IMR-90 (cell line): ENCODE measurements at regions not wholly inside any gene's neighbourhood (a gene's known extent, or its start where the extent isn't known, plus 50 kb on each side); places are given as distances from the start of the nearest gene placed in this dataset.

Source experiments
- ATAC-seq: fragments of 200-7000 bp; cut with Tn5 transposase; 2 replicates; pipeline ENCODE4 v1.9.1; 2020; ENCODE audit warnings: low read depth, mild to moderate bottlenecking, moderate library complexity
- BruUV-seq: library from RNA; stranded (reverse); fragments of 400-500 nt; replicated peaks from 2 replicates; lab custom pipeline; 2021; lab: Mats Ljungman, UMichigan
- CTCF ChIA-PET: fragments of 300-600 bp; formaldehyde crosslinking; extraction: SDS; loops from one replicate; lab custom pipeline; 2021; ENCODE audit warnings: antibody characterized with exemption; lab: Yijun Ruan, JAX
- POLR2A ChIA-PET: fragments of 300-600 bp; sonication (Branson Sonifier 250); formaldehyde crosslinking; loops from one replicate; lab custom pipeline; 2022; ENCODE audit warnings: antibody characterized with exemption; ENCODE audit not compliant: unreplicated experiment; lab: Charles Lee
- DNase-seq: peaks from one replicate; pipeline ENCODE4 v3.0.0; 2013
- H2AFZ ChIP-seq: replicated peaks from 2 replicates; pipeline ENCODE3; 2013; ENCODE audit warnings: low read length, mild to moderate bottlenecking; ENCODE audit not compliant: poor library complexity
- H2AK5ac ChIP-seq: 2 replicates; pipeline ENCODE4 v1.6.1; 2013; ENCODE audit warnings: low read depth, low read length, inconsistent platforms
- H2AK9ac ChIP-seq: replicated peaks from 2 replicates; pipeline ENCODE3; 2013; ENCODE audit warnings: mild to moderate bottlenecking, low read depth, low read length, moderate library complexity; ENCODE audit not compliant: poor library complexity
- H2BK120ac ChIP-seq: 2 replicates; pipeline ENCODE4 v1.6.1; 2013; ENCODE audit warnings: low read depth, low read length, inconsistent platforms
- H2BK15ac ChIP-seq: 3 replicates; pipeline ENCODE4 v1.6.1; 2013; ENCODE audit warnings: low read depth, low read length, inconsistent platforms
- H2BK20ac ChIP-seq: 2 replicates; pipeline ENCODE4 v1.6.1; 2013; ENCODE audit warnings: low read depth, mild to moderate bottlenecking, inconsistent platforms, low read length, moderate library complexity
- H2BK5ac ChIP-seq: 2 replicates; pipeline ENCODE4 v1.6.1; 2013; ENCODE audit warnings: mild to moderate bottlenecking, low read depth, low read length, inconsistent platforms; ENCODE audit not compliant: poor library complexity, severe bottlenecking
- H3K14ac ChIP-seq: replicated peaks from 2 replicates; pipeline ENCODE4 v1.6.1; 2013; ENCODE audit warnings: low read depth, low read length, inconsistent platforms
- H3K18ac ChIP-seq: 2 replicates; pipeline ENCODE4 v1.6.1; 2013; ENCODE audit warnings: low read depth, low read length, control low read depth
- H3K23ac ChIP-seq: 2 replicates; pipeline ENCODE4 v1.6.1; 2013; ENCODE audit warnings: low read depth, low read length, inconsistent platforms
- H3K27ac ChIP-seq: 2 replicates; pipeline ENCODE4 v1.5.1; 2013; ENCODE audit warnings: mild to moderate bottlenecking, control low read depth, low read length; ENCODE audit not compliant: insufficient read depth
- H3K27me3 ChIP-seq: 2 replicates; pipeline ENCODE4 v1.6.1; 2013; ENCODE audit warnings: low read length; ENCODE audit not compliant: control insufficient read depth, insufficient read depth
- H3K36me3 ChIP-seq: 2 replicates; pipeline ENCODE4 v1.6.1; 2013; ENCODE audit warnings: low read length, mixed read lengths; ENCODE audit not compliant: control insufficient read depth, insufficient read depth
- H3K4ac ChIP-seq: 2 replicates; pipeline ENCODE4 v1.6.1; 2013; ENCODE audit warnings: low read depth, low read length, inconsistent platforms
- H3K4me1 ChIP-seq: 2 replicates; pipeline ENCODE4 v1.6.1; 2013; ENCODE audit warnings: low read length, mixed read lengths; ENCODE audit not compliant: control insufficient read depth, insufficient read depth
- H3K4me2 ChIP-seq: 2 replicates; pipeline ENCODE4 v1.6.1; 2013; ENCODE audit warnings: low read depth, mild to moderate bottlenecking, control low read depth, low read length, moderate library complexity
- H3K4me3 ChIP-seq: 2 replicates; pipeline ENCODE4 v1.5.1; 2013; ENCODE audit warnings: low read depth, mild to moderate bottlenecking, control low read depth, low read length, moderate library complexity; ENCODE audit not compliant: insufficient read depth
- H3K56ac ChIP-seq: 2 replicates; pipeline ENCODE4 v1.6.1; 2013; ENCODE audit warnings: low read length, inconsistent platforms; ENCODE audit not compliant: insufficient read depth; ENCODE audit errors: extremely low read depth
- H3K79me1 ChIP-seq, 2 experiments: 2 replicates each; pipeline ENCODE4 v1.6.1; 2013; ENCODE audit warnings: low read length in 2 of 2, inconsistent platforms in 1 of 2, low read depth in 1 of 2
- H3K9ac ChIP-seq: 2 replicates; pipeline ENCODE4 v1.6.1; 2013; ENCODE audit warnings: low read depth, low read length, control low read depth
- H3K9me1 ChIP-seq: 2 replicates; pipeline ENCODE4 v1.6.1; 2013; ENCODE audit warnings: low read length, inconsistent platforms; ENCODE audit not compliant: insufficient read depth
- H3K9me3 ChIP-seq: 2 replicates; pipeline ENCODE4 v1.6.1; 2013; ENCODE audit warnings: low read length; ENCODE audit not compliant: control insufficient read depth, insufficient read depth
- H4K20me1 ChIP-seq: 2 replicates; pipeline ENCODE4 v1.6.1; 2013; ENCODE audit warnings: low read length, inconsistent platforms; ENCODE audit not compliant: insufficient read depth
- H4K5ac ChIP-seq: 2 replicates; pipeline ENCODE4 v1.6.1; 2013; ENCODE audit warnings: mild to moderate bottlenecking, low read depth, low read length, control low read depth
- H4K8ac ChIP-seq, 2 experiments: 2 replicates each; pipeline ENCODE4 v1.6.1; 2013; ENCODE audit warnings: low read depth in 2 of 2, low read length in 2 of 2, control low read depth in 1 of 2, inconsistent platforms in 1 of 2
- H4K91ac ChIP-seq: 2 replicates; pipeline ENCODE4 v1.6.1; 2013; ENCODE audit warnings: low read depth, low read length, inconsistent platforms; ENCODE audit not compliant: insufficient read depth
- BHLHE40 ChIP-seq: fragments of 150-350 bp; IDR thresholded peaks from 2 replicates; pipeline ENCODE4 v1.6.1; 2016; ENCODE audit warnings: mild to moderate bottlenecking, low read depth, low read length
- CEBPB ChIP-seq: IDR thresholded peaks from 2 replicates; pipeline ENCODE4 v1.6.1; 2012; ENCODE audit warnings: low read depth, low read length, improper control_type of control experiment
- CHD1 ChIP-seq: IDR thresholded peaks from 2 replicates; pipeline ENCODE4 v1.6.1; 2012; ENCODE audit warnings: low read depth, low read length, improper control_type of control experiment
- CTCF ChIP-seq: conservative IDR thresholded peaks from 2 replicates; pipeline ENCODE4 v1.5.1; 2012; ENCODE audit warnings: mild to moderate bottlenecking, low read depth, low read length, improper control_type of control experiment
- ELK1 ChIP-seq: fragments of 150-350 bp; IDR thresholded peaks from 2 replicates; pipeline ENCODE4 v1.6.1; 2016; ENCODE audit warnings: low read depth, mild to moderate bottlenecking, low read length, moderate library complexity, borderline replicate concordance
- FOS ChIP-seq: fragments of 150-350 bp; IDR thresholded peaks from 2 replicates; pipeline ENCODE4 v1.6.1; 2016; ENCODE audit warnings: low read depth, low read length
- MAFK ChIP-seq: IDR thresholded peaks from 2 replicates; pipeline ENCODE4 v1.6.1; 2012; ENCODE audit warnings: low read depth, low read length, improper control_type of control experiment
- MAZ ChIP-seq: IDR thresholded peaks from 2 replicates; pipeline ENCODE4 v1.6.1; 2012; ENCODE audit warnings: low read depth, mild to moderate bottlenecking, low read length, improper control_type of control experiment, moderate library complexity, borderline replicate concordance
- MXI1 ChIP-seq: IDR thresholded peaks from 2 replicates; pipeline ENCODE4 v1.6.1; 2012; ENCODE audit warnings: low read depth, mild to moderate bottlenecking, low read length, moderate library complexity, borderline replicate concordance
- NFE2L2 ChIP-seq: fragments of 150-350 bp; IDR thresholded peaks from 2 replicates; pipeline ENCODE4 v1.6.1; 2016; ENCODE audit warnings: low read depth, mild to moderate bottlenecking, low read length
- POLR2A ChIP-seq: IDR thresholded peaks from 2 replicates; pipeline ENCODE4 v1.6.1; 2012; ENCODE audit warnings: mild to moderate bottlenecking, low read depth, low read length
- RAD21 ChIP-seq: IDR thresholded peaks from 2 replicates; pipeline ENCODE4 v1.6.1; 2012; ENCODE audit warnings: low read length, improper control_type of control experiment
- RCOR1 ChIP-seq: IDR thresholded peaks from 2 replicates; pipeline ENCODE4 v1.6.1; 2012; ENCODE audit warnings: mild to moderate bottlenecking, low read length, improper control_type of control experiment; ENCODE audit not compliant: insufficient replicate concordance
- RFX5 ChIP-seq: IDR thresholded peaks from 2 replicates; pipeline ENCODE4 v1.8.0; 2012; ENCODE audit warnings: low read depth, mild to moderate bottlenecking, low read length, moderate library complexity
- SMC3 ChIP-seq: fragments of 150-350 bp; IDR thresholded peaks from 2 replicates; pipeline ENCODE4 v1.6.1; 2016; ENCODE audit warnings: low read depth, mild to moderate bottlenecking, antibody characterized with exemption, low read length, moderate library complexity
- USF2 ChIP-seq: fragments of 150-350 bp; IDR thresholded peaks from 2 replicates; pipeline ENCODE4 v1.6.1; 2017; ENCODE audit warnings: mild to moderate bottlenecking, antibody characterized with exemption, low read length, low read depth
- WGBS, 2 experiments: methylation state at CpG; one replicate each; pipeline versions ENCODE4 v1.1.5 to v1.1.7; 2013; ENCODE audit warnings: missing lambda C conversion rate in 2 of 2; ENCODE audit not compliant: insufficient read length in 1 of 2; ENCODE audit errors: extremely low coverage in 2 of 2; 5-methylcytosine and 5-hydroxymethylcytosine counted together
- dilution Hi-C: fragments of 300-500 bp; cut with HindIII; formaldehyde crosslinking; loops from one replicate; pipeline ENCODE4 v1.14.3; 2018; ENCODE audit warnings: low sequenced_read_pairs; ENCODE audit not compliant: unreplicated experiment
- in situ Hi-C: fragments of 300-500 bp; cut with MboI; formaldehyde crosslinking; loops from 3 replicates; pipeline ENCODE4 v1.14.3; 2019; ENCODE audit warnings: low sequenced_read_pairs, inconsistent platforms, mixed read lengths
- intact Hi-C: fragments of 100-400 bp; cut with micrococcal nuclease; formaldehyde crosslinking; loops from 2 replicates; pipeline ENCODE4 v1.10.0; 2022

GRCh38 chr5:75837258-75837841, 120.1 kb upstream of the POC5 start:
- ATAC-seq: no peak
- Histone ChIP-seq H4K91ac (no peak overlapping the region), H2BK5ac (no peak overlapping the region), H2BK20ac (no peak overlapping the region), H3K18ac (no peak overlapping the region), H3K27ac (no peak overlapping the region), H2AFZ (no peak overlapping the region), H2BK120ac (no peak overlapping the region), H3K36me3 (no peaks in the 10 kb centered on the region), H3K79me1 (no peaks in the 10 kb centered on the region), H3K27me3 (no peaks in the 10 kb centered on the region), H4K8ac (no peak overlapping the region), H3K4me3 (no peak overlapping the region), H3K9ac (no peak overlapping the region), H3K4ac (no peak overlapping the region), H2AK9ac (no peak overlapping the region), H3K9me1 (no peaks in the 10 kb centered on the region), H4K20me1 (no peaks in the 10 kb centered on the region), H3K56ac (no peak overlapping the region), H3K4me2 (no peak overlapping the region), H2AK5ac (no peak overlapping the region), H3K4me1 (no peaks in the 10 kb centered on the region), H3K14ac (no peak overlapping the region), H3K9me3 (no peaks in the 10 kb centered on the region), H4K5ac (no peak overlapping the region), H2BK15ac (no peak overlapping the region), H3K23ac (no peak overlapping the region)
- dilution Hi-C loops (no loop called here), intact Hi-C loops (no loop called here), in situ Hi-C loops (no loop called here)
- CTCF ChIA-PET: no interaction called here
- WGBS, 2 experiments: no CpG with 5 or more reads among the region's 7 CpGs
- no peak for TF ChIP-seq FOS
- no peak for TF ChIP-seq CTCF
- no peak for TF ChIP-seq RCOR1
- TF ChIP-seq RAD21: no peak
- no peak for TF ChIP-seq MXI1
- no peak for TF ChIP-seq MAZ
- no peak for TF ChIP-seq USF2
- no peak for TF ChIP-seq CHD1
- TF ChIP-seq NFE2L2: no peak
- TF ChIP-seq ELK1: no peak
- no peak for TF ChIP-seq CEBPB
- TF ChIP-seq SMC3: no peak
- TF ChIP-seq BHLHE40: no peak
- TF ChIP-seq POLR2A: no peak
- TF ChIP-seq RFX5: no peak
- TF ChIP-seq MAFK: no peak
- no peak for DNase-seq
- POLR2A ChIA-PET: no interaction called here
- no TSS peak for BruUV-seq
